ENCODE measurements at regions not wholly inside any gene's neighbourhood (a gene's known extent, or its start where the extent isn't known, plus 50 kb on each side); places are given as distances from the start of the nearest gene placed in this dataset.

GRCh38 chr12:28601570-28602058 lies 411.4 kb downstream of the CCDC91 start:
- H3K4me1 Mint-ChIP-seq, result no peaks in the 10 kb centered on the region
- no peak overlapping the region for H3K27ac Mint-ChIP-seq
- no peaks in the 10 kb centered on the region for H3K27me3 Mint-ChIP-seq
- H3K4me3 Mint-ChIP-seq, result no peak overlapping the region
- ATAC-seq (no peak), DNase-seq (no peak)
- H3K9me3 ChIP-seq (ENCODE audit: control insufficient read depth, low read length, poor library complexity, severe bottlenecking), result no peaks in the 10 kb centered on the region
- no peaks in the 10 kb centered on the region for H3K36me3 Mint-ChIP-seq (ENCODE audit: low read depth)

- DNase-seq (no peak), ATAC-seq (no peak)
- Mint-ChIP-seq H3K27ac (no peak overlapping the region), H3K27me3 (no peaks in the 10 kb centered on the region), H3K4me3 (no peak overlapping the region), H3K4me1 (no peaks in the 10 kb centered on the region), H3K36me3 (ENCODE audit: low read depth) (no peaks in the 10 kb centered on the region)
- H3K9me3 ChIP-seq (ENCODE audit: control insufficient read depth, low read length, poor library complexity, severe bottlenecking), result peaks cover 2% of the 10 kb centered on the region
Observed at GRCh38 chr12:28602786-28603185, 412.5 kb downstream of the CCDC91 start.

- no peak overlapping the region for H3K4me3 Mint-ChIP-seq
- peaks cover 6% of the 10 kb centered on the region for H3K9me3 ChIP-seq (ENCODE audit: control insufficient read depth, low read length, poor library complexity, severe bottlenecking)
- H3K27ac Mint-ChIP-seq, result no peak overlapping the region
- DNase-seq, result no peak
- no peaks in the 10 kb centered on the region for H3K4me1 Mint-ChIP-seq
- H3K36me3 Mint-ChIP-seq (ENCODE audit: low read depth), result no peaks in the 10 kb centered on the region
- ATAC-seq, result no peak
- H3K27me3 Mint-ChIP-seq, result no peaks in the 10 kb centered on the region
Observed at GRCh38 chr12:28603239-28603638, 413.0 kb downstream of the CCDC91 start.

- ATAC-seq (no peak), DNase-seq (no peak)
- H3K9me3 ChIP-seq (ENCODE audit: control insufficient read depth, low read length, poor library complexity, severe bottlenecking), result peaks cover 6% of the 10 kb centered on the region
- H3K27me3 Mint-ChIP-seq, result no peaks in the 10 kb centered on the region
- no peak overlapping the region for H3K4me3 Mint-ChIP-seq
- no peaks in the 10 kb centered on the region for H3K4me1 Mint-ChIP-seq
- no peak overlapping the region for H3K27ac Mint-ChIP-seq
- no peaks in the 10 kb centered on the region for H3K36me3 Mint-ChIP-seq (ENCODE audit: low read depth)
Observed at GRCh38 chr12:28603801-28604200, 413.5 kb downstream of the CCDC91 start.

GRCh38 chr12:28604240-28604639 lies 414.0 kb downstream of the CCDC91 start:
- H3K27me3 Mint-ChIP-seq, result no peaks in the 10 kb centered on the region
- peaks cover 6% of the 10 kb centered on the region for H3K9me3 ChIP-seq (ENCODE audit: control insufficient read depth, low read length, poor library complexity, severe bottlenecking)
- ATAC-seq (no peak), DNase-seq (no peak)
- no peaks in the 10 kb centered on the region for H3K4me1 Mint-ChIP-seq
- no peak overlapping the region for H3K27ac Mint-ChIP-seq
- H3K36me3 Mint-ChIP-seq (ENCODE audit: low read depth), result no peaks in the 10 kb centered on the region
- H3K4me3 Mint-ChIP-seq, result no peak overlapping the region

GRCh38 chr12:28606967-28607557 lies 416.8 kb downstream of the CCDC91 start:
- H3K36me3 Mint-ChIP-seq (ENCODE audit: low read depth), result no peaks in the 10 kb centered on the region
- DNase-seq (no peak), ATAC-seq (no peak)
- H3K4me1 Mint-ChIP-seq, result no peaks in the 10 kb centered on the region
- peaks cover 6% of the 10 kb centered on the region for H3K9me3 ChIP-seq (ENCODE audit: control insufficient read depth, low read length, poor library complexity, severe bottlenecking)
- H3K27ac Mint-ChIP-seq, result no peak overlapping the region
- no peak overlapping the region for H3K4me3 Mint-ChIP-seq
- H3K27me3 Mint-ChIP-seq, result no peaks in the 10 kb centered on the region

- Mint-ChIP-seq H3K27ac (no peak overlapping the region), H3K27me3 (no peaks in the 10 kb centered on the region), H3K4me3 (no peak overlapping the region), H3K4me1 (no peaks in the 10 kb centered on the region), H3K36me3 (ENCODE audit: low read depth) (no peaks in the 10 kb centered on the region)
- peaks cover 6% of the 10 kb centered on the region for H3K9me3 ChIP-seq (ENCODE audit: control insufficient read depth, low read length, poor library complexity, severe bottlenecking)
- ATAC-seq (no peak), DNase-seq (no peak)
Observed at GRCh38 chr12:28610401-28611114, 420.3 kb downstream of the CCDC91 start.

- DNase-seq, result no peak
- no peaks in the 10 kb centered on the region for H3K4me1 Mint-ChIP-seq
- ATAC-seq, result no peak
- H3K4me3 Mint-ChIP-seq, result no peak overlapping the region
- no peaks in the 10 kb centered on the region for H3K36me3 Mint-ChIP-seq (ENCODE audit: low read depth)
- peaks cover 6% of the 10 kb centered on the region for H3K9me3 ChIP-seq (ENCODE audit: control insufficient read depth, low read length, poor library complexity, severe bottlenecking)
- no peaks in the 10 kb centered on the region for H3K27me3 Mint-ChIP-seq
- H3K27ac Mint-ChIP-seq, result no peak overlapping the region
Observed at GRCh38 chr12:28611115-28611435, 420.8 kb downstream of the CCDC91 start.

GRCh38 chr12:28611449-28611848 lies 421.2 kb downstream of the CCDC91 start:
- Mint-ChIP-seq H3K36me3 (ENCODE audit: low read depth) (no peaks in the 10 kb centered on the region), H3K27ac (no peak overlapping the region), H3K4me1 (no peaks in the 10 kb centered on the region), H3K4me3 (no peak overlapping the region), H3K27me3 (no peaks in the 10 kb centered on the region)
- peaks cover 6% of the 10 kb centered on the region for H3K9me3 ChIP-seq (ENCODE audit: control insufficient read depth, low read length, poor library complexity, severe bottlenecking)
- DNase-seq (no peak), ATAC-seq (no peak)

- Mint-ChIP-seq H3K4me3 (no peak overlapping the region), H3K27ac (no peak overlapping the region), H3K27me3 (no peaks in the 10 kb centered on the region), H3K36me3 (ENCODE audit: low read depth) (no peaks in the 10 kb centered on the region), H3K4me1 (no peaks in the 10 kb centered on the region)
- ATAC-seq (no peak), DNase-seq (no peak)
- no peaks in the 10 kb centered on the region for H3K9me3 ChIP-seq (ENCODE audit: control insufficient read depth, low read length, poor library complexity, severe bottlenecking)
Observed at GRCh38 chr12:28618171-28618570, 427.9 kb downstream of the CCDC91 start.

- DNase-seq (no peak), ATAC-seq (no peak)
- Mint-ChIP-seq H3K27ac (no peak overlapping the region), H3K36me3 (ENCODE audit: low read depth) (no peaks in the 10 kb centered on the region), H3K4me1 (no peaks in the 10 kb centered on the region), H3K4me3 (no peak overlapping the region), H3K27me3 (no peaks in the 10 kb centered on the region)
- H3K9me3 ChIP-seq (ENCODE audit: control insufficient read depth, low read length, poor library complexity, severe bottlenecking), result no peaks in the 10 kb centered on the region
Observed at GRCh38 chr12:28618772-28619171, 428.5 kb downstream of the CCDC91 start.

- H3K9me3 ChIP-seq (ENCODE audit: control insufficient read depth, low read length, poor library complexity, severe bottlenecking), result no peaks in the 10 kb centered on the region
- ATAC-seq (no peak), DNase-seq (no peak)
- no peak overlapping the region for H3K4me3 Mint-ChIP-seq
- H3K36me3 Mint-ChIP-seq (ENCODE audit: low read depth), result no peaks in the 10 kb centered on the region
- H3K27ac Mint-ChIP-seq, result no peak overlapping the region
- no peaks in the 10 kb centered on the region for H3K4me1 Mint-ChIP-seq
- H3K27me3 Mint-ChIP-seq, result no peaks in the 10 kb centered on the region
Observed at GRCh38 chr12:28620281-28620680, 430.0 kb downstream of the CCDC91 start.

GRCh38 chr12:28622406-28622805 lies 432.1 kb downstream of the CCDC91 start:
- Mint-ChIP-seq H3K4me3 (no peak overlapping the region), H3K36me3 (ENCODE audit: low read depth) (no peaks in the 10 kb centered on the region), H3K27ac (no peak overlapping the region), H3K4me1 (no peaks in the 10 kb centered on the region), H3K27me3 (no peaks in the 10 kb centered on the region)
- H3K9me3 ChIP-seq (ENCODE audit: control insufficient read depth, low read length, poor library complexity, severe bottlenecking), result no peaks in the 10 kb centered on the region
- no peak for DNase-seq
- no peak for ATAC-seq

GRCh38 chr12:28626504-28626903 lies 436.2 kb downstream of the CCDC91 start:
- no peak overlapping the region for H3K4me3 Mint-ChIP-seq
- peaks cover 2% of the 10 kb centered on the region for H3K27me3 Mint-ChIP-seq
- H3K36me3 Mint-ChIP-seq (ENCODE audit: low read depth), result no peaks in the 10 kb centered on the region
- DNase-seq (no peak), ATAC-seq (no peak)
- H3K27ac Mint-ChIP-seq, result no peak overlapping the region
- H3K4me1 Mint-ChIP-seq, result no peaks in the 10 kb centered on the region
- H3K9me3 ChIP-seq (ENCODE audit: control insufficient read depth, low read length, poor library complexity, severe bottlenecking), result no peaks in the 10 kb centered on the region
